IMR-90 (cell line): ENCODE measurements at regions not wholly inside any gene's neighbourhood (a gene's known extent, or its start where the extent isn't known, plus 50 kb on each side); places are given as distances from the start of the nearest gene placed in this dataset.

Experiments used
- ATAC-seq: fragments of 200-7000 bp; cut with Tn5 transposase; 2 replicates; pipeline ENCODE4 v1.9.1; 2020; ENCODE audit warnings: low read depth, mild to moderate bottlenecking, moderate library complexity
- BruUV-seq: library from RNA; stranded (reverse); fragments of 400-500 nt; replicated peaks from 2 replicates; lab custom pipeline; 2021; lab: Mats Ljungman, UMichigan
- CTCF ChIA-PET: fragments of 300-600 bp; formaldehyde crosslinking; extraction: SDS; loops from one replicate; lab custom pipeline; 2021; ENCODE audit warnings: antibody characterized with exemption; lab: Yijun Ruan, JAX
- POLR2A ChIA-PET: fragments of 300-600 bp; sonication (Branson Sonifier 250); formaldehyde crosslinking; loops from one replicate; lab custom pipeline; 2022; ENCODE audit warnings: antibody characterized with exemption; ENCODE audit not compliant: unreplicated experiment; lab: Charles Lee
- DNase-seq: peaks from one replicate; pipeline ENCODE4 v3.0.0; 2013
- H2AFZ ChIP-seq: replicated peaks from 2 replicates; pipeline ENCODE3; 2013; ENCODE audit warnings: low read length, mild to moderate bottlenecking; ENCODE audit not compliant: poor library complexity
- H2AK5ac ChIP-seq: 2 replicates; pipeline ENCODE4 v1.6.1; 2013; ENCODE audit warnings: low read depth, low read length, inconsistent platforms
- H2AK9ac ChIP-seq: replicated peaks from 2 replicates; pipeline ENCODE3; 2013; ENCODE audit warnings: mild to moderate bottlenecking, low read depth, low read length, moderate library complexity; ENCODE audit not compliant: poor library complexity
- H2BK120ac ChIP-seq: 2 replicates; pipeline ENCODE4 v1.6.1; 2013; ENCODE audit warnings: low read depth, low read length, inconsistent platforms
- H2BK15ac ChIP-seq: 3 replicates; pipeline ENCODE4 v1.6.1; 2013; ENCODE audit warnings: low read depth, low read length, inconsistent platforms
- H2BK20ac ChIP-seq: 2 replicates; pipeline ENCODE4 v1.6.1; 2013; ENCODE audit warnings: low read depth, mild to moderate bottlenecking, inconsistent platforms, low read length, moderate library complexity
- H2BK5ac ChIP-seq: 2 replicates; pipeline ENCODE4 v1.6.1; 2013; ENCODE audit warnings: mild to moderate bottlenecking, low read depth, low read length, inconsistent platforms; ENCODE audit not compliant: poor library complexity, severe bottlenecking
- H3K14ac ChIP-seq: replicated peaks from 2 replicates; pipeline ENCODE4 v1.6.1; 2013; ENCODE audit warnings: low read depth, low read length, inconsistent platforms
- H3K18ac ChIP-seq: 2 replicates; pipeline ENCODE4 v1.6.1; 2013; ENCODE audit warnings: low read depth, low read length, control low read depth
- H3K23ac ChIP-seq: 2 replicates; pipeline ENCODE4 v1.6.1; 2013; ENCODE audit warnings: low read depth, low read length, inconsistent platforms
- H3K27ac ChIP-seq: 2 replicates; pipeline ENCODE4 v1.5.1; 2013; ENCODE audit warnings: mild to moderate bottlenecking, control low read depth, low read length; ENCODE audit not compliant: insufficient read depth
- H3K27me3 ChIP-seq: 2 replicates; pipeline ENCODE4 v1.6.1; 2013; ENCODE audit warnings: low read length; ENCODE audit not compliant: control insufficient read depth, insufficient read depth
- H3K36me3 ChIP-seq: 2 replicates; pipeline ENCODE4 v1.6.1; 2013; ENCODE audit warnings: low read length, mixed read lengths; ENCODE audit not compliant: control insufficient read depth, insufficient read depth
- H3K4ac ChIP-seq: 2 replicates; pipeline ENCODE4 v1.6.1; 2013; ENCODE audit warnings: low read depth, low read length, inconsistent platforms
- H3K4me1 ChIP-seq: 2 replicates; pipeline ENCODE4 v1.6.1; 2013; ENCODE audit warnings: low read length, mixed read lengths; ENCODE audit not compliant: control insufficient read depth, insufficient read depth
- H3K4me2 ChIP-seq: 2 replicates; pipeline ENCODE4 v1.6.1; 2013; ENCODE audit warnings: low read depth, mild to moderate bottlenecking, control low read depth, low read length, moderate library complexity
- H3K4me3 ChIP-seq: 2 replicates; pipeline ENCODE4 v1.5.1; 2013; ENCODE audit warnings: low read depth, mild to moderate bottlenecking, control low read depth, low read length, moderate library complexity; ENCODE audit not compliant: insufficient read depth
- H3K56ac ChIP-seq: 2 replicates; pipeline ENCODE4 v1.6.1; 2013; ENCODE audit warnings: low read length, inconsistent platforms; ENCODE audit not compliant: insufficient read depth; ENCODE audit errors: extremely low read depth
- H3K79me1 ChIP-seq, 2 experiments: 2 replicates each; pipeline ENCODE4 v1.6.1; 2013; ENCODE audit warnings: low read length in 2 of 2, inconsistent platforms in 1 of 2, low read depth in 1 of 2
- H3K9ac ChIP-seq: 2 replicates; pipeline ENCODE4 v1.6.1; 2013; ENCODE audit warnings: low read depth, low read length, control low read depth
- H3K9me1 ChIP-seq: 2 replicates; pipeline ENCODE4 v1.6.1; 2013; ENCODE audit warnings: low read length, inconsistent platforms; ENCODE audit not compliant: insufficient read depth
- H3K9me3 ChIP-seq: 2 replicates; pipeline ENCODE4 v1.6.1; 2013; ENCODE audit warnings: low read length; ENCODE audit not compliant: control insufficient read depth, insufficient read depth
- H4K20me1 ChIP-seq: 2 replicates; pipeline ENCODE4 v1.6.1; 2013; ENCODE audit warnings: low read length, inconsistent platforms; ENCODE audit not compliant: insufficient read depth
- H4K5ac ChIP-seq: 2 replicates; pipeline ENCODE4 v1.6.1; 2013; ENCODE audit warnings: mild to moderate bottlenecking, low read depth, low read length, control low read depth
- H4K8ac ChIP-seq, 2 experiments: 2 replicates each; pipeline ENCODE4 v1.6.1; 2013; ENCODE audit warnings: low read depth in 2 of 2, low read length in 2 of 2, control low read depth in 1 of 2, inconsistent platforms in 1 of 2
- H4K91ac ChIP-seq: 2 replicates; pipeline ENCODE4 v1.6.1; 2013; ENCODE audit warnings: low read depth, low read length, inconsistent platforms; ENCODE audit not compliant: insufficient read depth
- BHLHE40 ChIP-seq: fragments of 150-350 bp; IDR thresholded peaks from 2 replicates; pipeline ENCODE4 v1.6.1; 2016; ENCODE audit warnings: mild to moderate bottlenecking, low read depth, low read length
- CEBPB ChIP-seq: IDR thresholded peaks from 2 replicates; pipeline ENCODE4 v1.6.1; 2012; ENCODE audit warnings: low read depth, low read length, improper control_type of control experiment
- CHD1 ChIP-seq: IDR thresholded peaks from 2 replicates; pipeline ENCODE4 v1.6.1; 2012; ENCODE audit warnings: low read depth, low read length, improper control_type of control experiment
- ELK1 ChIP-seq: fragments of 150-350 bp; IDR thresholded peaks from 2 replicates; pipeline ENCODE4 v1.6.1; 2016; ENCODE audit warnings: low read depth, mild to moderate bottlenecking, low read length, moderate library complexity, borderline replicate concordance
- MAFK ChIP-seq: IDR thresholded peaks from 2 replicates; pipeline ENCODE4 v1.6.1; 2012; ENCODE audit warnings: low read depth, low read length, improper control_type of control experiment
- MAZ ChIP-seq: IDR thresholded peaks from 2 replicates; pipeline ENCODE4 v1.6.1; 2012; ENCODE audit warnings: low read depth, mild to moderate bottlenecking, low read length, improper control_type of control experiment, moderate library complexity, borderline replicate concordance
- MXI1 ChIP-seq: IDR thresholded peaks from 2 replicates; pipeline ENCODE4 v1.6.1; 2012; ENCODE audit warnings: low read depth, mild to moderate bottlenecking, low read length, moderate library complexity, borderline replicate concordance
- NFE2L2 ChIP-seq: fragments of 150-350 bp; IDR thresholded peaks from 2 replicates; pipeline ENCODE4 v1.6.1; 2016; ENCODE audit warnings: low read depth, mild to moderate bottlenecking, low read length
- POLR2A ChIP-seq: IDR thresholded peaks from 2 replicates; pipeline ENCODE4 v1.6.1; 2012; ENCODE audit warnings: mild to moderate bottlenecking, low read depth, low read length
- RAD21 ChIP-seq: IDR thresholded peaks from 2 replicates; pipeline ENCODE4 v1.6.1; 2012; ENCODE audit warnings: low read length, improper control_type of control experiment
- RCOR1 ChIP-seq: IDR thresholded peaks from 2 replicates; pipeline ENCODE4 v1.6.1; 2012; ENCODE audit warnings: mild to moderate bottlenecking, low read length, improper control_type of control experiment; ENCODE audit not compliant: insufficient replicate concordance
- SMC3 ChIP-seq: fragments of 150-350 bp; IDR thresholded peaks from 2 replicates; pipeline ENCODE4 v1.6.1; 2016; ENCODE audit warnings: low read depth, mild to moderate bottlenecking, antibody characterized with exemption, low read length, moderate library complexity
- USF2 ChIP-seq: fragments of 150-350 bp; IDR thresholded peaks from 2 replicates; pipeline ENCODE4 v1.6.1; 2017; ENCODE audit warnings: mild to moderate bottlenecking, antibody characterized with exemption, low read length, low read depth
- WGBS, 2 experiments: methylation state at CpG; one replicate each; pipeline versions ENCODE4 v1.1.5 to v1.1.7; 2013; ENCODE audit warnings: missing lambda C conversion rate in 2 of 2; ENCODE audit not compliant: insufficient read length in 1 of 2; ENCODE audit errors: extremely low coverage in 2 of 2; 5-methylcytosine and 5-hydroxymethylcytosine counted together
- dilution Hi-C: fragments of 300-500 bp; cut with HindIII; formaldehyde crosslinking; loops from one replicate; pipeline ENCODE4 v1.14.3; 2018; ENCODE audit warnings: low sequenced_read_pairs; ENCODE audit not compliant: unreplicated experiment
- in situ Hi-C: fragments of 300-500 bp; cut with MboI; formaldehyde crosslinking; loops from 3 replicates; pipeline ENCODE4 v1.14.3; 2019; ENCODE audit warnings: low sequenced_read_pairs, inconsistent platforms, mixed read lengths
- intact Hi-C: fragments of 100-400 bp; cut with micrococcal nuclease; formaldehyde crosslinking; loops from 2 replicates; pipeline ENCODE4 v1.10.0; 2022
- TF ChIP-seq, protein P1 (sequence below): conservative IDR thresholded peaks from 2 replicates; pipeline ENCODE4 v1.5.1; 2012; ENCODE audit warnings: mild to moderate bottlenecking, low read depth, low read length, improper control_type of control experiment

GRCh38 chr3:124617177-124617576 is 113.1 kb upstream of the UMPS start:
- dilution Hi-C loops: no loop called here
- no peak overlapping the region for H3K56ac ChIP-seq

More at GRCh38 chr3:124617177-124617576, 113.1 kb upstream of the UMPS start:
- Histone ChIP-seq H2BK5ac (no peak overlapping the region), H2BK15ac (no peak overlapping the region), H4K20me1 (no peaks in the 10 kb centered on the region), H3K9me1 (no peaks in the 10 kb centered on the region), H3K27ac (no peak overlapping the region), H3K4me1 (no peaks in the 10 kb centered on the region), H2BK120ac (no peak overlapping the region), H3K23ac (no peak overlapping the region), H2BK20ac (no peak overlapping the region), H4K8ac (no peak overlapping the region), H4K5ac (no peak overlapping the region), H3K18ac (no peak overlapping the region), H2AFZ (no peak overlapping the region), H3K79me1 (no peaks in the 10 kb centered on the region), H2AK9ac (no peak overlapping the region), H4K91ac (no peak overlapping the region), H3K27me3 (peaks cover 14% of the 10 kb centered on the region), H3K36me3 (no peaks in the 10 kb centered on the region), H3K14ac (no peak overlapping the region), H3K4me3 (no peak overlapping the region), H2AK5ac (no peak overlapping the region), H3K9me3 (no peaks in the 10 kb centered on the region), H3K4ac (no peak overlapping the region), H3K9ac (no peak overlapping the region), H3K4me2 (no peak overlapping the region)
- POLR2A ChIA-PET: no interaction called here
- BruUV-seq: no TSS peak
- ATAC-seq (no peak), DNase-seq (no peak)
- in situ Hi-C loops (no loop called here), intact Hi-C loops (no loop called here)
- CTCF ChIA-PET: no interaction called here
- 33% methylated on average over 1 of the region's 1 CpG; no CpG with 5 or more reads in 1 of the 2 experiments for WGBS, 2 experiments
- TF ChIP-seq MAFK (no peak), BHLHE40 (no peak), RCOR1 (no peak), RAD21 (no peak), POLR2A (no peak), MXI1 (no peak), CEBPB (no peak), NFE2L2 (no peak), SMC3 (no peak), MAZ (no peak), CHD1 (no peak), ELK1 (no peak), USF2 (no peak)
- TF ChIP-seq, protein P1, sequence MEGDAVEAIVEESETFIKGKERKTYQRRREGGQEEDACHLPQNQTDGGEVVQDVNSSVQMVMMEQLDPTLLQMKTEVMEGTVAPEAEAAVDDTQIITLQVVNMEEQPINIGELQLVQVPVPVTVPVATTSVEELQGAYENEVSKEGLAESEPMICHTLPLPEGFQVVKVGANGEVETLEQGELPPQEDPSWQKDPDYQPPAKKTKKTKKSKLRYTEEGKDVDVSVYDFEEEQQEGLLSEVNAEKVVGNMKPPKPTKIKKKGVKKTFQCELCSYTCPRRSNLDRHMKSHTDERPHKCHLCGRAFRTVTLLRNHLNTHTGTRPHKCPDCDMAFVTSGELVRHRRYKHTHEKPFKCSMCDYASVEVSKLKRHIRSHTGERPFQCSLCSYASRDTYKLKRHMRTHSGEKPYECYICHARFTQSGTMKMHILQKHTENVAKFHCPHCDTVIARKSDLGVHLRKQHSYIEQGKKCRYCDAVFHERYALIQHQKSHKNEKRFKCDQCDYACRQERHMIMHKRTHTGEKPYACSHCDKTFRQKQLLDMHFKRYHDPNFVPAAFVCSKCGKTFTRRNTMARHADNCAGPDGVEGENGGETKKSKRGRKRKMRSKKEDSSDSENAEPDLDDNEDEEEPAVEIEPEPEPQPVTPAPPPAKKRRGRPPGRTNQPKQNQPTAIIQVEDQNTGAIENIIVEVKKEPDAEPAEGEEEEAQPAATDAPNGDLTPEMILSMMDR: no peak
